ENCODE measurements at regions not wholly inside any gene's neighbourhood (a gene's known extent, or its start where the extent isn't known, plus 50 kb on each side); places are given as distances from the start of the nearest gene placed in this dataset.
"Not testable (repeated sequence)": the region's sequence is repeated elsewhere in the genome, so short reads cannot be mapped to it uniquely, and the experiment has no call there.

DNA sequence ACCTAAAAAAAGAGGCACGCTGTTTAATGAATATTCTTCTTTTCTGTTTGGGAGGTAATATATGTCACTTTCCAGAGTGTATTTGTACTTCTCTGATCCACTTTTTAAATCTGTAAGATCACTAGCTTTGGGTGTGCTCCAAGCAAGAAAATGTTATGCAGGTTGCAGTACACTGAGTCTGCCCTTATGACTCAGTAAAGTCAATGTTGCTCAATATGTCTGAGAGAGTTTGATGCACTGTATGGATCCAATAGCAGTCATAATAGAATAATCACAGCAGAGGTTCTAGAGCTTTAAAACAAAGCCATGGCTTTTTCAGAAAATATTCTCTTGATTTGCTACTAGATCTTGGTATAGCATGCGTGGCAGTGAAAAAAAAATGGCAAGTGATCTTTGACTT, 525.3 kb upstream of the HTR1E start:
- H3K79me2 ChIP-seq (ENCODE audit: low read length) = no peaks in the 10 kb centered on the region
- ChIA-PET POLR2A (ENCODE audit: unreplicated experiment) (no interaction called here), CTCF (no interaction called here)
- H3K27me3 ChIP-seq (ENCODE audit: low read length) = no peaks in the 10 kb centered on the region
- no peaks in the 10 kb centered on the region for H3K9me3 ChIP-seq (ENCODE audit: low read length)
- H2AFZ ChIP-seq (ENCODE audit: low read length) = no peak overlapping the region
- no peaks in the 10 kb centered on the region for H4K20me1 ChIP-seq (ENCODE audit: low read length)
- H3F3A ChIP-seq (ENCODE audit: low read length, unreplicated experiment) = no peaks in the 10 kb centered on the region
- intact Hi-C loops (cut with micrococcal nuclease) = no loop called here
- BruUV-seq (replicated peaks) = no TSS peak
- no peaks in the 10 kb centered on the region for H3K36me3 ChIP-seq (ENCODE audit: low read depth, low read length)
- no peak for TF ChIP-seq EZH2 (IDR thresholded peaks at IDR 0.05; ENCODE audit: low read length, unreplicated experiment)
- TF ChIP-seq, protein P1, sequence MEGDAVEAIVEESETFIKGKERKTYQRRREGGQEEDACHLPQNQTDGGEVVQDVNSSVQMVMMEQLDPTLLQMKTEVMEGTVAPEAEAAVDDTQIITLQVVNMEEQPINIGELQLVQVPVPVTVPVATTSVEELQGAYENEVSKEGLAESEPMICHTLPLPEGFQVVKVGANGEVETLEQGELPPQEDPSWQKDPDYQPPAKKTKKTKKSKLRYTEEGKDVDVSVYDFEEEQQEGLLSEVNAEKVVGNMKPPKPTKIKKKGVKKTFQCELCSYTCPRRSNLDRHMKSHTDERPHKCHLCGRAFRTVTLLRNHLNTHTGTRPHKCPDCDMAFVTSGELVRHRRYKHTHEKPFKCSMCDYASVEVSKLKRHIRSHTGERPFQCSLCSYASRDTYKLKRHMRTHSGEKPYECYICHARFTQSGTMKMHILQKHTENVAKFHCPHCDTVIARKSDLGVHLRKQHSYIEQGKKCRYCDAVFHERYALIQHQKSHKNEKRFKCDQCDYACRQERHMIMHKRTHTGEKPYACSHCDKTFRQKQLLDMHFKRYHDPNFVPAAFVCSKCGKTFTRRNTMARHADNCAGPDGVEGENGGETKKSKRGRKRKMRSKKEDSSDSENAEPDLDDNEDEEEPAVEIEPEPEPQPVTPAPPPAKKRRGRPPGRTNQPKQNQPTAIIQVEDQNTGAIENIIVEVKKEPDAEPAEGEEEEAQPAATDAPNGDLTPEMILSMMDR (conservative IDR thresholded peaks at IDR 0.05; ENCODE audit: low read depth, low read length) = no peak
- no peak for TF ChIP-seq EZH2phosphoT487 (IDR thresholded peaks at IDR 0.05; ENCODE audit: borderline replicate concordance, low read length)
- H3K4me1 ChIP-seq (ENCODE audit: insufficient read depth, low read length) = no peaks in the 10 kb centered on the region
- H3K27ac ChIP-seq (ENCODE audit: low read length) = no peak overlapping the region
- no peak overlapping the region for H3K9ac ChIP-seq (ENCODE audit: low read length)
- DNase-seq = no peak
- ATAC-seq = no peak
- H3K4me3 ChIP-seq (ENCODE audit: low read length) = no peak overlapping the region
- no peaks in the 10 kb centered on the region for H3K9me2 ChIP-seq (replicated peaks; ENCODE audit: low read length)
- H3K4me2 ChIP-seq (ENCODE audit: low read length) = no peak overlapping the region

- TF ChIP-seq, protein P1 (conservative IDR thresholded peaks at IDR 0.05; ENCODE audit: low read depth, low read length) = no peak
- TF ChIP-seq EZH2phosphoT487 (IDR thresholded peaks at IDR 0.05; ENCODE audit: borderline replicate concordance, low read length) (no peak), EZH2 (IDR thresholded peaks at IDR 0.05; ENCODE audit: low read length, unreplicated experiment) (no peak)
- no peak overlapping the region for H3K4me3 ChIP-seq (ENCODE audit: low read length)
- POLR2A ChIA-PET (ENCODE audit: unreplicated experiment) = no interaction called here
- H3K9me2 ChIP-seq (replicated peaks; ENCODE audit: low read length) = no peaks in the 10 kb centered on the region
- no peaks in the 10 kb centered on the region for H3K9me3 ChIP-seq (ENCODE audit: low read length)
- H3K4me2 ChIP-seq (ENCODE audit: low read length) = no peak overlapping the region
- BruUV-seq (replicated peaks) = no TSS peak
- intact Hi-C loops (cut with micrococcal nuclease) = no loop called here
- no peaks in the 10 kb centered on the region for H3K79me2 ChIP-seq (ENCODE audit: low read length)
- no peaks in the 10 kb centered on the region for H3K36me3 ChIP-seq (ENCODE audit: low read depth, low read length)
- no peak for DNase-seq
- no peaks in the 10 kb centered on the region for H3K4me1 ChIP-seq (ENCODE audit: insufficient read depth, low read length)
- no peak for ATAC-seq
- no peaks in the 10 kb centered on the region for H3K27me3 ChIP-seq (ENCODE audit: low read length)
- CTCF ChIA-PET = no interaction called here
- no peak overlapping the region for H3K9ac ChIP-seq (ENCODE audit: low read length)
- H2AFZ ChIP-seq (ENCODE audit: low read length) = no peak overlapping the region
- no peaks in the 10 kb centered on the region for H3F3A ChIP-seq (ENCODE audit: low read length, unreplicated experiment)
- no peaks in the 10 kb centered on the region for H4K20me1 ChIP-seq (ENCODE audit: low read length)
- H3K27ac ChIP-seq (ENCODE audit: low read length) = no peak overlapping the region
These were observed 530.2 kb upstream of the HTR1E start for GRCh38 chr6:86407128-86407527.

GRCh38 chr6:86392850-86393249, 544.5 kb upstream of the HTR1E start:
- H3K79me2 ChIP-seq (ENCODE audit: low read length); H3K9me3 ChIP-seq (ENCODE audit: low read length); H3F3A ChIP-seq (ENCODE audit: low read length, unreplicated experiment); ATAC-seq; DNase-seq; H4K20me1 ChIP-seq (ENCODE audit: low read length); CTCF ChIA-PET; POLR2A ChIA-PET (ENCODE audit: unreplicated experiment); H3K9me2 ChIP-seq (replicated peaks; ENCODE audit: low read length); H3K9ac ChIP-seq (ENCODE audit: low read length); H3K4me1 ChIP-seq (ENCODE audit: insufficient read depth, low read length); H2AFZ ChIP-seq (ENCODE audit: low read length); H3K27me3 ChIP-seq (ENCODE audit: low read length); intact Hi-C loops (cut with micrococcal nuclease); H3K27ac ChIP-seq (ENCODE audit: low read length); H3K4me2 ChIP-seq (ENCODE audit: low read length); BruUV-seq (replicated peaks); H3K36me3 ChIP-seq (ENCODE audit: low read depth, low read length); H3K4me3 ChIP-seq (ENCODE audit: low read length): not testable (repeated sequence)

Measured in PC-3 (cell line).